Stimulated activated memory B cell treated with anti-CD40 and anti-IgM and Interleukin-4, amounts not matched to agents 10 μg/mL and 1 μg/mL and 100 μg/mL, for 72 hours (primary cell): ENCODE measurements at regions not wholly inside any gene's neighbourhood (a gene's known extent, or its start where the extent isn't known, plus 50 kb on each side); places are given as distances from the start of the nearest gene placed in this dataset.
A peak's percentile ranks its signal among the peaks of the same experiment; 100 is the strongest.
"Not testable (repeated sequence)": the region's sequence is repeated elsewhere in the genome, so short reads cannot be mapped to it uniquely, and the experiment has no call there.

Source experiments
- ATAC-seq: fragments of 150-1000 bp; cut with Tn5 transposase; 2 replicates; pipeline ENCODE4 v1.10.0; 2021
- H3K27ac Mint-ChIP-seq: one replicate; pipeline ENCODE4 v1.8.0; 2022; ENCODE audit warnings: mild to moderate bottlenecking, mixed read lengths
- H3K27me3 Mint-ChIP-seq: one replicate; pipeline ENCODE4 v1.8.0; 2022; ENCODE audit warnings: mixed read lengths
- H3K36me3 Mint-ChIP-seq: one replicate; pipeline ENCODE4 v1.8.0; 2022; ENCODE audit warnings: mixed read lengths
- H3K4me1 Mint-ChIP-seq: one replicate; pipeline ENCODE4 v1.8.0; 2022; ENCODE audit warnings: mixed read lengths
- H3K4me3 Mint-ChIP-seq: one replicate; pipeline ENCODE4 v1.8.0; 2022; ENCODE audit warnings: mild to moderate bottlenecking, moderate library complexity, mixed read lengths
- H3K9me3 Mint-ChIP-seq: one replicate; pipeline ENCODE4 v1.8.0; 2022; ENCODE audit warnings: mixed read lengths

DNA sequence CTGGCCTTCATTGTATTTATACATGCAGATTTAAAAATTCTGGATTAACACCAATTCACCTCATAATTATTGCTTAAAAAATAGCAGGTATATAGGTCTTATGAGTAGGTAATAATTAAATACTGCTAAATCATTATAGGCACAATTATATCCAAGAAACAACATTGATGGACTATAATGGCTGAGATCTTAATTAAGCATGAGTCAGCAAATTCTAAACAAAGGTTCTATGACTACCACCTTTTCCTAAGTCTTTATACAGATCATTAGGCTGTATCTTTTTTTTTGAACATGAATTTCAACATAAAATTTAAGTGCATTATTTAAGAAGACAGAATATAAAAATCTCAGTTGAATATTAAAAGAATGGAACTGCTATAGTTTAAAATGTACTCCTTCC lies 1678.7 kb upstream of the PCDH10 start:
- no peaks in the 10 kb centered on the region for H3K36me3 Mint-ChIP-seq
- ATAC-seq, result no peak
- no peaks in the 10 kb centered on the region for H3K4me1 Mint-ChIP-seq
- no peak overlapping the region for H3K4me3 Mint-ChIP-seq
- H3K27ac Mint-ChIP-seq, result no peak overlapping the region
- no peaks in the 10 kb centered on the region for H3K27me3 Mint-ChIP-seq
- peaks cover 2% of the 10 kb centered on the region for H3K9me3 Mint-ChIP-seq

DNA sequence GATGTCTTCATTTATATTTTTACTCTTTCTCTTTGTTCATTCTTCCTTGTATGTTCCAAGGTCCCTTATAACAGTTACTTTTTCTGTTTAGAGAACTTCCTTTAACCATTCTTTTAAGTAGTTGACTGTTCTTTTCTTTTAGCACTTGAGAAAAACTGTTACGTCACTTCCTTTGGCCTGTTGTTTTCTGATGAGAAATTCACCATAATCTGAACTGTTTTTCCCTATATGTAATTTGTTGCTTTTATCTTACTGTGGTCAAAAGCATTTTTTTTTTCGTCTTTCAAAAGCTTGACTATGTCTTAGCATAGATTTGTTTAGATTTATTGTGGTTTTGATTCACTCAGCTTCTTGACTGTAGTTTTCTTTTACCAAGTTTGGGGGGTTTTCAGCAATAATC lies 1660.3 kb upstream of the PCDH10 start:
- no peaks in the 10 kb centered on the region for H3K27me3 Mint-ChIP-seq
- peaks cover 4% of the 10 kb centered on the region for H3K9me3 Mint-ChIP-seq
- no peak overlapping the region for H3K4me3 Mint-ChIP-seq
- ATAC-seq, result no peak
- no peaks in the 10 kb centered on the region for H3K4me1 Mint-ChIP-seq
- no peak overlapping the region for H3K27ac Mint-ChIP-seq
- H3K36me3 Mint-ChIP-seq, result no peaks in the 10 kb centered on the region

DNA sequence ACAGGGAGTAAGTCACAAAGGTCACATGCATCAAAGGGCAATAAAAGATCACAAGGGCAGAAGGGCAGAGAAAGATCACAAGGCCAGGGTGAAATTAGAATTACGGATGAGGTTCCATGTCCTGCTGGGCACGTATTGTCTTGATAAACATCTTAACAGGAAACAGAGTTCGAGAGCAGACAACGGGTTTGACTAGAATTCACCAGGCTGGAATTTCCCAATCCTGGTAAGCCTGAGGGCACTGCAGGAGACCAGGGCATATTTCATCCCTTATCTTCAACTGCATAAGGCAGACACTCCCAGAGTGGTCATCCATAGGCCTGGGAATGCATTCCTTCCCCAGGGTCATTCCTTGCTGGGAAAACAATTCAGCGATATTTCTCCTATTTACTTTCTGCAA lies 1652.9 kb upstream of the PCDH10 start:
- H3K36me3 Mint-ChIP-seq, H3K27me3 Mint-ChIP-seq, H3K4me3 Mint-ChIP-seq, H3K27ac Mint-ChIP-seq, H3K9me3 Mint-ChIP-seq, H3K4me1 Mint-ChIP-seq, ATAC-seq: not testable (repeated sequence)

DNA sequence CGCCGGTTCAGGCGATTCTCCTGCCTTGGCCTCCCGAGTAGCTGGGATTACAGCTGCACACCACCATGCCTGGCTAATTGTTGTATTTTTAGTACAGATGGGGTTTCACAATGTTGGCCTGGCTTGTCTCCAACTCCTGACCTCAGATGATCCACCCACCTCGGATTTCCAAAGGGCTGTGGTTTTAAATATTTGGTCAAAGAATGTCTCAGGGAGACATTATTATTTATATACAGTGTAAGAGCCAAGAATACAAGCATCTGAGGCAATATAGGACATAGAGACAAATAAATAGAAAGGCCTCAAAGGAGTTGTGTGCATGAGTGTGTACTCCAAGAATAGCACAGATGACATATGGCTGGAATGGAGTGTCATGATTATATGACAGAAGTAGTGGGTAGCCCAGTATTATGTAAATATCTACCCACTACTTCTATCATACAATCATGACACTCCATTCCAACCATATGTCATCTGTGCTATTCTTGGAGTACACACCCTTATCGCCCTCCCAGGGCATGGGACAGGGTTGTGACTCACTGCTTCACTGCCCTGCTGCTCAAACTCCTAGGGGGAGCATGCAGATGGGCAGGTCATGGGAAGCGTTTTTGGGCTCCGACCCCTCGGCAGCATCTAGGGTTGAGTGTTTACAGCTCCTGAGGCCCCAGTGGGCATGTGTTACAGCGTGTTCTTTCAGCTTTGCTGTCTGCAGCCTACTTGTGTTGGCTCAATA lies 1649.8 kb upstream of the PCDH10 start:
- Mint-ChIP-seq H3K36me3 (no peaks in the 10 kb centered on the region), H3K4me1 (no peaks in the 10 kb centered on the region), H3K9me3 (peaks cover 3% of the 10 kb centered on the region), H3K27ac (no peak overlapping the region), H3K4me3 (no peak overlapping the region), H3K27me3 (no peaks in the 10 kb centered on the region)
- ATAC-seq, result no peak

DNA sequence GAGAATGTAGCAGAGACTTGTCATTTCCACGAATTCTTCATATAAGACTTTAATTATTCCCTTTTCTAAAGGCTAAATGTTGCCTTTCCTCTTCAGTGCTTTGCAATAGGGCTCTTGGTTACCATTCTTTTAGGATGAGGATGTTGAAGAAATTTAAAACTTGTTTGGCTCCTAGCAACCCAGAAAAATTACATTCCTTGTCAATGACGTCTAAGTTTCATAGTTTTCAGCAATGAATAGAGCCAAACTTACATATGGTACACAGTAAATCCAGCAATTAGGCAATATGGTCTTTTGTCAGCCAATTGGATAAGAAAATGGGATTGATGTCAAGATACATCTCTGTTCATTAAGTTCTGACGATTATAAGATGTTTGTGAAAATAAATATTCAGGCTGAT lies 1639.6 kb upstream of the PCDH10 start:
- no peak overlapping the region for H3K27ac Mint-ChIP-seq
- no peaks in the 10 kb centered on the region for H3K27me3 Mint-ChIP-seq
- H3K4me3 Mint-ChIP-seq, result no peak overlapping the region
- no peak for ATAC-seq
- H3K9me3 Mint-ChIP-seq, result no peaks in the 10 kb centered on the region
- H3K36me3 Mint-ChIP-seq, result no peaks in the 10 kb centered on the region
- no peaks in the 10 kb centered on the region for H3K4me1 Mint-ChIP-seq

DNA sequence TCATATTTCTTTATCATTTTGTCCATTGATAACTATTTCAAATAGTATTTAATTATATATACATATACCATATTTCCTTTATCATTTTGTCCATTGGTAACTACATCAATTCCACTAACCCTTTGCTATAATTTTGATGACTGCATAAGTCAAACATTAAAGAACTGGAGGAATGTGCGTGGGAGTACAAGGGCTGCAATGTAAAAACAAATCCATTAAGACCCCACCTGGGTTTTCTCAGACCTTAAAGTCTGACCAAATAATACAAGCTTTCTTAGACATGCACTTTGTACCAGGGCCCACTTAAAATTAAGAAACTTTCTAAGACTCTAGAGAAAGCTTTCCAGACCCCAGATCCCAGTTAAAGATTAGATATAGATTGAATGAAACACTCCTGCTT lies 1622.4 kb upstream of the PCDH10 start:
- H3K4me3 Mint-ChIP-seq, result no peak overlapping the region
- no peaks in the 10 kb centered on the region for H3K9me3 Mint-ChIP-seq
- ATAC-seq, result no peak
- H3K27me3 Mint-ChIP-seq, result no peaks in the 10 kb centered on the region
- H3K27ac Mint-ChIP-seq, result no peak overlapping the region
- H3K4me1 Mint-ChIP-seq, result no peaks in the 10 kb centered on the region
- H3K36me3 Mint-ChIP-seq, result no peaks in the 10 kb centered on the region

DNA sequence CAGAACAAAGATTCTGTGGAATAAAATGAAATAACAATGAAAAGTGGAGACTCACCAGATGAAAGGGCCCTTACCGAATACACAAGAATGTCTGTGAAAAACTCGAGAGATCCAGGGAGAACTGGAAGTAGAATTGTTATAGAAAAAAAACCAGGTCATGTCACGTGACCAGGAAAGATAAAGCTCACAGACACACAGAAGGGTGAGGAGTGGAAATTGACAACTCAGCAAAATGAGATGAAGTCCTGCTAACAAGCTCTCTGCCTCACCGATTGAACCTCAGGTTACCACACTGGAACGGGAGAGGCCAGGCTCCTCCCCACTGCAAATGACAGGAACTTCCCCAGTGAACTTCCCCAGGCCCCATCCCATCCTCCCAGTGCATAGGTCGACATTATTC lies 1618.0 kb upstream of the PCDH10 start:
- no peak for ATAC-seq
- Mint-ChIP-seq H3K4me1 (no peaks in the 10 kb centered on the region), H3K27me3 (no peaks in the 10 kb centered on the region), H3K27ac (no peak overlapping the region), H3K4me3 (no peak overlapping the region), H3K9me3 (no peaks in the 10 kb centered on the region), H3K36me3 (no peaks in the 10 kb centered on the region)

DNA sequence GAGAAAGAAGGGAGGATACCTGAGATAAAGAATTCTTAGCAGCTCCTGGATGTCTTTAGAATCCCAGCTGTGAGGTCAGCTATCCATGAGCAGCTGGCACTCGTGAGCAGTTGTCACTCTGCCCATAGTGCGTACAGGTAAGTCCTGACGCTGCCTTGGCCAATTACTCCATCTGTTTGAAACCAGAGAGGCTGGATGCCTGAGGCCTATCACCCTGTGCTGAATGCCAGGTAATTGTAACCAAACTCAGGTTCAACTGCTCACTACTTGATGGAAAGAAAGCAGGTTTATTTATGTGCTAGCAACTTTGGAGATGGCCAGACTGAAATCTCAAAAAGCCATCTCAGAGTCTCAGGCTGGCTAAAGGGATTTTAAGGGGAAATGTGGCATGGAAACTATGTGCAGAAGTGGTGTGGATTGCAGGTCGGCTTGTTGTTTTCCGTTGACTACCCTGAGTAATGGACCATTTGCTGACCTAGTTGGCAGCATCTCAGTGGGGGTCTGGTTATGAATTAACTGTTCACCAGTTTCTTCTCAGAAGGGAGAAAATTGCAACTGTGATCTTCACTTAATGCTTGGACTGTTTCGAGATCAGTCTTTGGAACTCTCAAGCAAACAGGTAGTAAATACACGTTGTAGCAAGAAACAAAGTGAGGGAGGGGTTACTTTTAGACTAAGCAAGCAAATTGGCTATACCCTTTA lies 1614.0 kb upstream of the PCDH10 start:
- Mint-ChIP-seq H3K4me1 (no peaks in the 10 kb centered on the region), H3K27ac (no peak overlapping the region), H3K9me3 (no peaks in the 10 kb centered on the region), H3K4me3 (no peak overlapping the region), H3K36me3 (no peaks in the 10 kb centered on the region), H3K27me3 (no peaks in the 10 kb centered on the region)
- ATAC-seq, result no peak

DNA sequence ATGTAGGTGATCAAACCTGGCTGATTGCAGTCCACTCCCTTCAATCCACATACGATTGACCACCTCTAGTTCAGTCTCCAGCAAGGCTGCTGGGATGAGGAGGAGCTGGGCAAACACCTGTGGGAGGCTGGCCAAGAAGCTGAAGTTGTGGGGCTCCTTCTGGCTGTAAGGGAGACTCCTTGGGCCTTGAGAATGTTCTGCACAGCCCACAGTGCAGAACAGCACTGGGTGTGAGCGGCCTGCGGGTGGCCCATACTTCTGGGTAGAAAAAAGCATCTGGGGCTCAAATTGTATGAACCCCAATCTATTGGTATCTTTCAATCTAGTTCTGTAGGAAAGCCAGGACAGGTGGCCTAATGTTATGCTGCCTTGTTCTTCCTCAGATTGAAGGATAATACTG lies 1608.8 kb upstream of the PCDH10 start:
- H3K9me3 Mint-ChIP-seq, result no peaks in the 10 kb centered on the region
- H3K4me1 Mint-ChIP-seq, result no peaks in the 10 kb centered on the region
- no peaks in the 10 kb centered on the region for H3K27me3 Mint-ChIP-seq
- no peak overlapping the region for H3K27ac Mint-ChIP-seq
- ATAC-seq, result peak; percentile 48
- H3K4me3 Mint-ChIP-seq, result no peak overlapping the region
- no peaks in the 10 kb centered on the region for H3K36me3 Mint-ChIP-seq

DNA sequence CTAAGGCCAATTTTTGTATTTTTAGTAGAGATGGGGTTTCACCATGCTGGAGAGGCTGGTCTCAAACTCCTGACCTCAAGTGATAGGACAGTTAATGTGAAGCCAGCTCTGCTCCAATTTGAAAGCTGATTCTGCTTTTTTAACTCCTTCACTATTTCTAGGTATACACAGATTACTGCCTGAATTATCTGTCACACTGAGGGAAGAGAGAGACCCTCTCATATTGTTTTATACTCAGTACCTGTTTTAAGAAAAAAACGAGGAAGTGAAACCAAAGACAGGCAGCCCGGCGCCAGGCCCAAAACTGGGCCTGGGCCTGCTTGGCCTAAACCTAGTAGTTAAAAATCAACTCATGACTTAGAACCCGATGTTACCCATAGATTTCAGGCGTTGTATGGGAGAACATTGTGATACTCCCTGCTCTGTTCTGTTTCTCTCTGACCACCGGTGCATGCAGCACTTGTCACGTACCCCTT lies 1601.5 kb upstream of the PCDH10 start:
- Mint-ChIP-seq H3K36me3 (no peaks in the 10 kb centered on the region), H3K27me3 (no peaks in the 10 kb centered on the region), H3K4me1 (peaks cover 5% of the 10 kb centered on the region), H3K4me3 (no peak overlapping the region), H3K27ac (no peak overlapping the region), H3K9me3 (no peaks in the 10 kb centered on the region)
- ATAC-seq, result peak; percentile 45

DNA sequence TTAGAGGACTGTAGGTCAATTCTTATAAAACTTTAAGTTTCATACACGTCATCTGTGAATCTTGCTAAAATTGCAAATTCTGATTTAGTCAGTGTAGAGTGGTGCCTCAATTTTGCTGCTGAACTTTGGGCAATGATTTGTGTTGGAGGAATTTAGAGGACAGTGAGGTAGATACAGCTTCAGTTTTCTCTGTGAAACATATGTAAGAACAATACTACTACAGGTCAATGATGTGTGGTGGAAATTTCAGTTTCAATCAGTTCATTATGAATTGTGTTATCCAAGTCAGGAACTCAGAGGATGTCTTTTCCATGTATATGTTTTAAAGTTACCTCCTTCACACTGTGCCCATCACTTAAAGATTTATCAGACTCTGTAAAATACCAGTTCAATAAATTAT lies 1597.8 kb upstream of the PCDH10 start:
- peaks cover 5% of the 10 kb centered on the region for H3K4me1 Mint-ChIP-seq
- H3K27ac Mint-ChIP-seq, result no peak overlapping the region
- no peaks in the 10 kb centered on the region for H3K9me3 Mint-ChIP-seq
- no peak for ATAC-seq
- H3K36me3 Mint-ChIP-seq, result no peaks in the 10 kb centered on the region
- H3K4me3 Mint-ChIP-seq, result no peak overlapping the region
- H3K27me3 Mint-ChIP-seq, result no peaks in the 10 kb centered on the region

DNA sequence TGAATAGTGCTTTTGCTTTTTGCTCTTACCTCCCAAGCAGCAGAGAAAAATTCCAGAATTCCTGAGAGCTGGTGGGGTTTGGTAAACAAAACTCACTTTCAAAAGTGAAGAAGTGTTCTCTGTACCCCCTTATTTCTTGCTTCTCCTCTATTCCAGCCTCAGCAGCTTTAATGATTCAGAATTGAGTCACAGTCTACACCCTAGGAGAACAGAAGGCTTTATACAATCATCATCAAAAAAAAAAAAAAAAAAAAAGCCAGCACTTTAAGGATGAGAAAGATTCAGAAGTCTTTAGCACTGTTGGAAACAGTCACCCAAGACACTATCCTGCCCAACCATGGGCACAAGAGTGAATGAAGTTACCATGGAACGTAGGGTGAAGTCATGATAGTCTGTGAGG lies 1583.1 kb upstream of the PCDH10 start:
- Mint-ChIP-seq H3K27ac (no peak overlapping the region), H3K4me3 (no peak overlapping the region), H3K36me3 (no peaks in the 10 kb centered on the region), H3K27me3 (no peaks in the 10 kb centered on the region), H3K4me1 (no peaks in the 10 kb centered on the region), H3K9me3 (peaks cover 8% of the 10 kb centered on the region)
- no peak for ATAC-seq

DNA sequence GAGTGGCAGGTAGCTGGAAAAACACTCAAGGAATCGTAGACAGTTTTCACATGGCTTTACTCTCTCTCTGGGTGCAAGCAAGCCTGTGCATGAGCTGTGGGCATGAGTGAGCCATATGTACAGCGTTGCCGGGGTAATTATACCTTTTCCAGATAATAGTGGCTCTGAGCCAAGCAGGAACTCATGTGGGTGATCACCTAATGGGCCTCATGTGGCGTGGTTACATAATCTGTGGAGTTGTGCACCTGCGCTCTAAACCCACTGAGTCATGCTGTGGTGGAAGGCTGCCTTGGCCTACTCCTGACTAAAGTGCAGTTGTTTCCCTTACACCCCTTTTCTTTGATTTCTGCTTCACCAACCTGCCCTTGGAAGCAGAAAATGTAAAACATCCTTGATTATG lies 1564.5 kb upstream of the PCDH10 start:
- Mint-ChIP-seq H3K4me3 (no peak overlapping the region), H3K27ac (no peak overlapping the region), H3K36me3 (no peaks in the 10 kb centered on the region), H3K4me1 (no peaks in the 10 kb centered on the region), H3K9me3 (no peaks in the 10 kb centered on the region), H3K27me3 (no peaks in the 10 kb centered on the region)
- no peak for ATAC-seq

DNA sequence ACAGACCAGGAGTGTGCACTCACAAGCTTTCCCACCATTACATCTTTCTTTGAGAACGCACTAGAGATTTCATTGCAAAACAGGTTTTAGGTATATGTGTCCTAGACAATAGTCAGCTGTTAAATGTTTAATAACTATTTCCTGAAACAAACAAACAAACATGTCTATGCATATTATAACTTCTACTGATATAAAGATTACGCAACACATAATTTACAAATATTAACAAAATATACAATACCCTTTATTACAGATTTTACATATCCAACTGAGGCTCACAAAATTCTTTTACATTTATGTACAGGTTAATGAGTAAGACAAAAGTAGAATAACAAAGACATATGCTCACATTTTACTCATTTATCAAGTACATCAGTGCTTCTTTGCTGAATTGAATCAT lies 1554.0 kb upstream of the PCDH10 start:
- H3K27me3 Mint-ChIP-seq, result no peaks in the 10 kb centered on the region
- no peak overlapping the region for H3K4me3 Mint-ChIP-seq
- H3K9me3 Mint-ChIP-seq, result peaks cover 9% of the 10 kb centered on the region
- no peak for ATAC-seq
- no peaks in the 10 kb centered on the region for H3K36me3 Mint-ChIP-seq
- H3K27ac Mint-ChIP-seq, result no peak overlapping the region
- no peaks in the 10 kb centered on the region for H3K4me1 Mint-ChIP-seq

DNA sequence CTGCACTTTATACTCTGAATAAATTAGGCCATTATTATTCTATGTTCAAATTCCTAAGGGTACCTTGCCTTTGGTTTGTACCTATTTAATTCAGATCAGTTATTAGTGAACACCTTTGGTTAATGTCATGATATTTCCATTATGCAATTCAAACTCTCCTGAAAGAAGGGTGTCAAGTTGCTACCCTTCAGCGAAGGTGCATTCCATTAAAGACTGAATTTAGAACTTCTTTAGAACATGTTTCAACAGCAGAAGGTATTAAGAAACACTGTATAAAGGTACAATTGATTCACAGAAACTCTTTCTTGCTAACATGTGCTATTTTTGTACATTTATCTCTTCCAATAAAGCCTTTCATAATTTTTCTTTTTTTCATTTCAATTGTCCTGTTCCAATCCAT lies 1545.4 kb upstream of the PCDH10 start:
- no peak for ATAC-seq
- H3K9me3 Mint-ChIP-seq, result peaks cover 3% of the 10 kb centered on the region
- no peaks in the 10 kb centered on the region for H3K4me1 Mint-ChIP-seq
- H3K4me3 Mint-ChIP-seq, result no peak overlapping the region
- H3K27me3 Mint-ChIP-seq, result no peaks in the 10 kb centered on the region
- no peaks in the 10 kb centered on the region for H3K36me3 Mint-ChIP-seq
- no peak overlapping the region for H3K27ac Mint-ChIP-seq

DNA sequence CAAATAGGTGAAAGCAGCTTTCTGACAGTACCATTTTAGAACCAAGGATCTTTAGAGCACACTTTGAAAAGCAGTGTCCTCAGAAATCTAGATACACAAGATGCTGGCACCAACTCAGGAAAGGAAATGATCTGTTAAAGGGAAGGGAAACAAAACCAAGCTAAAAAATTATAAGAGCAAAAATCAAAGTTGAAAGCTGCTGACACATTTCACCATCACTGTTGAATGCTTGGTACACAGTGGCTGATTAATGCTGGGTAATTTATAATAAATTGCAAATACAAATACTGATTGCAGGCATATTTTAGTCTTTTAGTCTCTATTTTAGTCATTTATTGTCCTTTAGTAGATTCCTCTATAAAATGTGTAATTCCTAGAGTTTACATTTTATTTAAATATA lies 1540.1 kb upstream of the PCDH10 start:
- no peaks in the 10 kb centered on the region for H3K36me3 Mint-ChIP-seq
- ATAC-seq, result no peak
- H3K27me3 Mint-ChIP-seq, result no peaks in the 10 kb centered on the region
- no peak overlapping the region for H3K4me3 Mint-ChIP-seq
- H3K4me1 Mint-ChIP-seq, result no peaks in the 10 kb centered on the region
- peaks cover 3% of the 10 kb centered on the region for H3K9me3 Mint-ChIP-seq
- no peak overlapping the region for H3K27ac Mint-ChIP-seq
